Gastroesophageal sphincter (tissue), 4 donors: ENCODE measurements at regions not wholly inside any gene's neighbourhood (a gene's known extent, or its start where the extent isn't known, plus 50 kb on each side); places are given as distances from the start of the nearest gene placed in this dataset.

ENCODE experiments used
- ATAC-seq: fragments of 150-250 bp; one replicate; pipeline ENCODE4 v1.9.1; 2016; ENCODE audit warnings: mild to moderate bottlenecking, moderate library complexity
- H3K27ac ChIP-seq, 4 donors: fragments of 200-600 bp; sonication (generic) in 3 of 4; 1 replicate in 3 of 4; 2 replicates in 1 of 4; pipeline ENCODE4 v1.5.1; 2016 to 2019
- H3K27me3 ChIP-seq: fragments of 200-600 bp; sonication (generic); one replicate; pipeline ENCODE4 v1.5.1; 2019
- H3K36me3 ChIP-seq, 2 donors: fragments of 200-600 bp; sonication (generic); one replicate each; pipeline ENCODE4 v1.5.1; 2019; ENCODE audit warnings: control low read depth in 1 of 2
- H3K4me1 ChIP-seq, 3 donors: fragments of 200-600 bp; sonication (generic); 1 replicate in 2 of 3; 2 replicates in 1 of 3; pipeline ENCODE4 v1.5.1; 2016 to 2019; ENCODE audit warnings: control low read depth in 2 of 3
- H3K4me3 ChIP-seq, 2 donors: fragments of 200-600 bp; sonication (generic); one replicate each; pipeline ENCODE4 v1.5.1; 2019; ENCODE audit warnings: mild to moderate bottlenecking in 1 of 2, moderate library complexity in 1 of 2
- H3K9me3 ChIP-seq, 3 donors: fragments of 200-600 bp; sonication (generic); one replicate each; pipeline ENCODE4 v1.5.1; 2017 to 2019; ENCODE audit warnings: control low read depth in 2 of 3
- CTCF ChIP-seq, 4 experiments: fragments of 200-600 bp in 2 of 4; fragments of 450-650 bp in 2 of 4; sonication (generic) in 1 of 4; IDR thresholded peaks; one replicate each; pipeline ENCODE4 v1.5.1; 2017 to 2019; ENCODE audit warnings: antibody characterized with exemption in 4 of 4, mild to moderate bottlenecking in 2 of 4, moderate library complexity in 2 of 4
- EP300 ChIP-seq: sonication (generic); formaldehyde crosslinking; IDR thresholded peaks from one replicate; pipeline ENCODE4 v1.6.1; 2017; ENCODE audit warnings: antibody characterized with exemption, mild to moderate bottlenecking
- POLR2A ChIP-seq, 2 donors: fragments of 450-650 bp; IDR thresholded peaks; one replicate each; pipeline ENCODE4 v1.6.1; 2017; ENCODE audit warnings: antibody characterized with exemption in 2 of 2, mild to moderate bottlenecking in 2 of 2, moderate library complexity in 1 of 2
- POLR2AphosphoS5 ChIP-seq: sonication (generic); formaldehyde crosslinking; IDR thresholded peaks from one replicate; pipeline ENCODE4 v1.6.1; 2017; ENCODE audit warnings: antibody characterized with exemption

GRCh38 chr15:79381593-79381992, 50.5 kb upstream of the MINAR1 start:
- no peak for TF ChIP-seq POLR2A (IDR thresholded peaks at IDR 0.05)
- no peak for TF ChIP-seq EP300
- no peak for TF ChIP-seq POLR2AphosphoS5
- TF ChIP-seq CTCF (IDR thresholded peaks at IDR 0.05) = no peak
- H3K36me3 ChIP-seq = no peaks in the 10 kb centered on the region
- no peaks in the 10 kb centered on the region for H3K4me1 ChIP-seq
- no peaks in the 10 kb centered on the region for H3K9me3 ChIP-seq
- H3K4me3 ChIP-seq = no peak overlapping the region
- H3K27me3 ChIP-seq = no peaks in the 10 kb centered on the region
- no peak overlapping the region for H3K27ac ChIP-seq
- ATAC-seq = no peak
